CD4-positive, alpha-beta T cell treated with Interleukin-4 for 1 hour (primary cell): ENCODE measurements at regions not wholly inside any gene's neighbourhood (a gene's known extent, or its start where the extent isn't known, plus 50 kb on each side); places are given as distances from the start of the nearest gene placed in this dataset.

ENCODE experiments used
- DNase-seq, 2 donors: peaks; one replicate each; pipeline ENCODE4 v3.0.0-alpha.2; 2020 to 2022

- DNase-seq, result no peak
These were observed 472.7 kb upstream of the NR2F2 start for GRCh38 chr15:95857758-95858157.

GRCh38 chr15:95860406-95860805 lies 470.1 kb upstream of the NR2F2 start:
- no peak for DNase-seq

GRCh38 chr15:95864467-95864886 lies 466.0 kb upstream of the NR2F2 start:
- DNase-seq, result peak in 1 of 2 donors; percentile 14

DNA sequence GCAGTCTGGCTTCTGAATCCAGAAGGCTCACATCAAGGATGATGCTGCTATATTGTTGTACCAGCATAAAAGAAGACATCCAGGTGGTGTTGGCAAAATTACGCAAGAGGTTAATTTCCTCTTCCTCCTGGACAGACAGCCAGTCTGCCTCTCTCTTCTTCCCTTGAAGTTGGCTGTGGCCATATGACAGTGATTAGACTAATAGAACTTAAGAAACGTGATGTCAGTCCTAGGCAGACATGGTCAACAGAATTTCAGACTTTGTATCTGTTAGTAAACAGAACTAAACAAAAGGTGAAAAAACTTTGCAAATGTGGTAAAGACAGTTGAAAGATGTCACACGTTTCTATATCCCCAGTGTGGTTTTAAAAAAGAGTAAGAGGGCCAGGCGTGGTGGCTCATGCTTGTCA lies 465.2 kb upstream of the NR2F2 start:
- no peak for DNase-seq

GRCh38 chr15:95866711-95867440 lies 463.6 kb upstream of the NR2F2 start:
- no peak for DNase-seq

DNA sequence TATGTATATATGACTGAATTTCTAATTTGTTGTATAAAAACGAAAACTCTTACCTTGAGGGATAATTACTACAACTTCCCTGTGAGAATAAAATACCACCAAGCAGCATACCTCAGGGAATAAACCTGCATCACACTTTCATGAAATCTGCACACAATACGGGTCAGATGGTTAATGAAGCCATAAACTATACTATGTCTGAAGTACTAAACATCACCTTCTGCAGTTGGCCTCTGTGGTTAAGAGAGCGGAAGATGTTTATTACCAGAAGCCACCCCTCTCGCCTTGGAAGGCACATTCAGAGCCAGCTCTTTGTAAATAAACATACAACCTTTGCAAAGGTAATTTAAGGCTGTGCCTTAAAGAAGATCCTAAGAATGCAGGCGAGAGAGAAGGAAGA lies 462.1 kb upstream of the NR2F2 start:
- DNase-seq, result no peak

- no peak for DNase-seq
These were observed 461.5 kb upstream of the NR2F2 start for GRCh38 chr15:95868970-95869369.

DNA sequence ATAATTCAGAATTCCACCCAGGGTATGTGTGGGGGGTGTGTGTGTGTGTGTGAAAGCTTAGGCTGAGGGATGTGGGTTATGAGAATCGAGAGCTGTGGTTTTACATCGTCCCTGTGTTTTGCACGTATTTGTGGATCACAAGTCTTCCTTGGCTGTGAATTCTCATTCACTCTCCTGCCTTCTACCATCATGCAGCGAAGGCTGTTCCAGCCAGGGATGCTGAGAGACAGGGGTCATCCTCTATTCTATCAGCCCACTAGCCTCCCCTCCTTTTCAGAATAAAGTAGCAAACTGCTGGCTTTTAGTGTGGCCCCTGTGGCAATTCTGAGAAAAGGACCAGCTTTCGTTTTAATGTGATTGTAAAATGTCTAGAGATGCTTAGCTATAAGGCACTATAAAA lies 460.6 kb upstream of the NR2F2 start:
- peak in 1 of 2 donors; percentile 9 for DNase-seq

GRCh38 chr15:95872366-95872771 lies 458.1 kb upstream of the NR2F2 start:
- DNase-seq, result no peak

DNA sequence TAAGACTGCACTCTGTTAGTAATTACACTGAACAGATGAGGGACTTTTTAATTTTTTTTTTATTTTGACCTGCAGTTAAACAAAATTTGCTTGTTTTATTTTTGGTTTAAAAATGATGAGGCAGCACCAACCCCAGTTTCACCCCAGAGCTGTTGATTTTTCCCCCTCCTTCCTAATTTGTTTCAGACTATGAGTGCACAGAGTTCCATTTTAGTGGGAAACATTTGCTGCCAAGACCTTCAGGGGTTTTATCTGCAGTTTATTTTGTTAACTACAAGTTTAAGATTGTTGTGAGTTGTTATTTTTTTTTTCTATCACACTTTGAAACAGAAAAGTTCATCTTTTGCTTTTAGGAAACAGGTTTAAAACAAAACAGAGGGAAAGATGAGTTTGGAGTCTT lies 455.9 kb upstream of the NR2F2 start:
- DNase-seq, result no peak

- peak in 1 of 2 donors; percentile 39 for DNase-seq
These were observed 455.3 kb upstream of the NR2F2 start for GRCh38 chr15:95875121-95875643.

DNA sequence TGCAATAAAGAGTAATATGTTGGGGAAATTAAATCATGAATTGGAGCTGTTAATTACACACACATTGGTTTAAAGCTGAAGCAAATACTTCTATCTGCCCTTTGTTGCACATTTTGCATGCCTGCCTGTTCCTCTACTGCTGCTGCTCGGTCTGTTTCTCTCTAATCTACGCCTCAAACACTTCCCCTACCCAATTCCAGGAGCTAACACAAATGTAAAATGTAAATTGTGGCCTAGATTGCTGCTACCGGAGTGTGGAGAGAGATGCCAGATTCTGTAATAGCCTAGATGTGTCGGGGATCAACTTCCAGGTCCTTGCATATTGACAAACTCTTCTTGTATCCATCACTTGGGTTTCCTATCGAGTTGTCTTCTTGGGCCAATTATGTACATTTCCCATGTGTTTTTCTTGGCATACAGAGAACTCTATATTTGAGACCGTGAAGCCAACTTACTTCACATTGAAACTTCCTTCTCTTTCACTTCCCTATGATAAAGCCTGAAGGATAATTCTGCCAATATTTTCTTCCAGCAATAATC lies 450.4 kb upstream of the NR2F2 start:
- DNase-seq, result no peak

DNA sequence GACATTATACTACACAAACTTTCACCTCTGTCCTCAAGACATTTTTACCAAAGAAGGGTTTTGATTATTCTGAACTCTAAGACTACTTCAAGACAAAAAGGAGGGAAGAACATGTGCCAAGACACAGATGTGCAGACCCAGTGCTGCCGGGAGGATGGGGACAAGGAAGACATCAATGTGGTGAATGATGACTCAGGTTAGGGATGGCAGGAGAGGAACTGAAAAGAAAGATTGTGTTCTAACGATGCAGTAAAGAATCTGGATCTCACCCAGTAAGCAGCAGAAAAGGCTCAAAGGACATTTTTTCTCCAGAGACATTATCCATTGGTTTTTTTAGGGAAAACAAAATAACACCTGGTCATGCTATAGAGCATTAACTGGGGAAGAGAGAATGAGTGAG lies 449.9 kb upstream of the NR2F2 start:
- DNase-seq, result no peak

DNA sequence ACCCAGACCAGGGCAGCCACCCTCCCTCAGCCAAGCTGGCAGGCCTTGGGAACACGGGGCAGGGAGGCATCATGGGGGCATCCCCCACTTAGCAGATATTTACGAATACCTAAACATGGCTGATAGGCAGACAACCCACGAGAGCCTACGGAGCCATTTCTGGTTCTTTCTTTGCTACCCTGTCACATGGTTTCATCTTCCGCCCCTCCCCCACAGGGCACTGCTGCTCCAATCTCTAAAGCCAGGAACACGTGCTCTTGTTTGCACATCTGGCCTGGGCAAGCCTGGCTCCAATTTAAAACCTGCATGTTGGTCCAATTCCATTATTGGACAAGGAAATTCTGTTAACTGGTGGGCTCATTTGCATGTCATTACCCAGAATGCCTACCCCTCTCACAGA lies 447.4 kb upstream of the NR2F2 start:
- DNase-seq, result no peak

GRCh38 chr15:95884276-95884675 lies 446.2 kb upstream of the NR2F2 start:
- no peak for DNase-seq

- DNase-seq, result no peak
These were observed 442.7 kb upstream of the NR2F2 start for GRCh38 chr15:95887666-95888390.

- no peak for DNase-seq
These were observed 441.7 kb upstream of the NR2F2 start for GRCh38 chr15:95888762-95889161.

DNA sequence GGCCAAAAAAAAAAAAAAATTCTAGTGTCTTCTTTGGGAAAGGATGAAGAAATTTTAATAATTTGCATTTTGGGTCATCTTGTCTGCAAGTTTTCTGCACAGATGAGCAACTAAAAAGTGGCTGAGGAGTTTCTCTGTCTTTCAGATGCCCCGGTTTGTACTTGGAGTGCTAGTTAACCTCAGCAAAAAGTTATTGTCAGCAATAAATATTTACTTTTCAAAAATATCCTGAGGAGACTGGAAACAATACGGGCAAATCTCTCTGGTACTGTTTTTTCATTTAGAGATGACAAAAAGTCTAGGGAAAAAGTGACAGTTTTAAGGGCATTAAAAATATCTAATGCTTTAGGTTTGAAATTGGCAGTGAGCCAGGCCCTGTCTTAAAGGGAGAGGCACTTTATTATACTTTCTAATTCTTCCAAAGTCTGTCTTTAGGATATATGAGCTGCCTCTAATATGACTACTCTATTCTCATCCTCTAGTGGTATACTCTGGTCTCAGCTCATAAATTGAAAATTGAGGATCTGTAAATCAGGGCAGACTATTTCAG lies 436.0 kb upstream of the NR2F2 start:
- no peak for DNase-seq

- no peak for DNase-seq
These were observed 435.0 kb upstream of the NR2F2 start for GRCh38 chr15:95895508-95895907.

GRCh38 chr15:95897651-95898050 lies 432.8 kb upstream of the NR2F2 start:
- no peak for DNase-seq

DNA sequence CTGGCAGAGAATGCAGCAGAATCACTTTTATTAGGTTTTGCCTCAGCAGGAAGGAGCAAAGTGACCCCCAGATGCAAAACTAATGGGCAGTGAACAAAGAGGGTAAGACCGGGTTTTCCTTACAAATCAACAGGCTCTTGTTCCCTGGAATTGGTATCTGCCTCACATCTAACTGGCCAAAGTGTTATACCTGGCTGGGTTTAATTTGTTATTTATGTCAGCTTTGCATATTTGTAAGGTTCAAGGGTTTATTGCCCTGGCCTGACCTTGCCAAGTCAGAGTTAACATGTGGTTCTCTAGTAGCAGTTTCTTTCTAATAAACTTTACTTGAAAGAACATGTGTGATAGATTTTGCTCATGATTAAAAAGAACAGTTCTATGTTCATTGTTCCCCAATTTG lies 431.7 kb upstream of the NR2F2 start:
- DNase-seq, result no peak

DNA sequence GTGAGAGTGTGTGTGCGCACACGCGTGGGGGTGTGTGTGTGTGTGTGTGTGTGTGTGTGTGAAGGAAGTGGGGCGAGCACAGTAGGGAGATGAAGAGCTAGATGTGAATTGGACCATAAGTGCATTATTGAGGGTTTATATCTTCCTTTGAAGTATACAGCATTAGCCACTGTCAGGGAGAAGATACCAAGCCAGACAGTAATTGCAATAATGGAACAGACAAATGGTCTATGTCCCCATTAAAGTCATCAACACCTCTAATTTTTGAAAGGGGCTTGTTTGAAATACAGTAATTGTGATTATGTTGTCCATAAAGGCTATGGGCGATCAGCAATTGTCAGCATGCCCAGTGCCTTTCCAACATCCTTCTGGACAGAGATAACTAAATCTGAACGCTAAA lies 429.2 kb upstream of the NR2F2 start:
- no peak for DNase-seq

- no peak for DNase-seq
These were observed 427.9 kb upstream of the NR2F2 start for GRCh38 chr15:95902606-95903005.

GRCh38 chr15:95903352-95903751 lies 427.1 kb upstream of the NR2F2 start:
- no peak for DNase-seq
